BE2C (cell line): ENCODE measurements at regions not wholly inside any gene's neighbourhood (a gene's known extent, or its start where the extent isn't known, plus 50 kb on each side); places are given as distances from the start of the nearest gene placed in this dataset.

ENCODE experiments used
- DNase-seq: peaks from one replicate; pipeline ENCODE4 v3.0.0-alpha.2; 2020
- H3K27me3 ChIP-seq: fragments of 250-450 bp; sonication (Bioruptor Pico); 2 replicates; pipeline ENCODE4 v1.5.1; 2020; ENCODE audit warnings: mild to moderate bottlenecking
- H3K36me3 ChIP-seq: fragments of 250-450 bp; sonication (Bioruptor Pico); 2 replicates; pipeline ENCODE4 v1.5.1; 2020; ENCODE audit warnings: mild to moderate bottlenecking
- H3K4me1 ChIP-seq: fragments of 250-450 bp; sonication (Bioruptor Pico); 2 replicates; pipeline ENCODE4 v1.5.1; 2020
- H3K4me3 ChIP-seq: 2 replicates; pipeline ENCODE4 v1.5.1; 2011; ENCODE audit warnings: low read depth, low read length
- H3K9me3 ChIP-seq: fragments of 250-450 bp; sonication (Bioruptor Pico); 2 replicates; pipeline ENCODE4 v1.5.1; 2020
- CTCF ChIP-seq: IDR thresholded peaks from 2 replicates; pipeline ENCODE4 v1.5.1; 2012; ENCODE audit warnings: mild to moderate bottlenecking, low read depth, low read length

- no peak overlapping the region for H3K4me3 ChIP-seq
- peak; percentile 33; the same call in 1 of the 2 replicates for TF ChIP-seq CTCF
Observed at GRCh38 chr1:98251497-98251896, 330.7 kb upstream of the DPYD start.

GRCh38 chr1:98232678-98233077 is 311.8 kb upstream of the DPYD start:
- Histone ChIP-seq H3K36me3 (no peaks in the 10 kb centered on the region), H3K4me1 (no peaks in the 10 kb centered on the region; the same call in 1 of the 2 replicates), H3K9me3 (no peaks in the 10 kb centered on the region), H3K4me3 (no peak overlapping the region), H3K27me3 (no peaks in the 10 kb centered on the region)
- no peak for DNase-seq
- no peak for TF ChIP-seq CTCF

More at GRCh38 chr1:98251497-98251896, 330.7 kb upstream of the DPYD start:
- DNase-seq: peak; percentile 12
- Histone ChIP-seq H3K4me1 (no peaks in the 10 kb centered on the region), H3K36me3 (no peaks in the 10 kb centered on the region), H3K9me3 (no peaks in the 10 kb centered on the region), H3K27me3 (no peaks in the 10 kb centered on the region)

- H3K9me3 ChIP-seq: no peaks in the 10 kb centered on the region
- H3K4me1 ChIP-seq: peaks cover 21% of the 10 kb centered on the region
- H3K4me3 ChIP-seq: no peak overlapping the region
- no peaks in the 10 kb centered on the region for H3K27me3 ChIP-seq
- no peak for TF ChIP-seq CTCF
- no peaks in the 10 kb centered on the region for H3K36me3 ChIP-seq
- DNase-seq: no peak
Observed at GRCh38 chr1:98222706-98223105, 301.9 kb upstream of the DPYD start.

- no peaks in the 10 kb centered on the region for H3K9me3 ChIP-seq
- no peaks in the 10 kb centered on the region for H3K27me3 ChIP-seq
- no peak overlapping the region for H3K4me3 ChIP-seq
- peak; percentile 53 for DNase-seq
- no peak for TF ChIP-seq CTCF
- no peaks in the 10 kb centered on the region for H3K36me3 ChIP-seq
- peaks cover 21% of the 10 kb centered on the region for H3K4me1 ChIP-seq
Observed at GRCh38 chr1:98221923-98222322, 301.1 kb upstream of the DPYD start.

GRCh38 chr1:98217601-98218000 is 296.8 kb upstream of the DPYD start:
- Histone ChIP-seq H3K36me3 (no peaks in the 10 kb centered on the region), H3K4me1 (peaks cover 15% of the 10 kb centered on the region), H3K4me3 (no peak overlapping the region), H3K27me3 (no peaks in the 10 kb centered on the region), H3K9me3 (no peaks in the 10 kb centered on the region)
- no peak for TF ChIP-seq CTCF
- DNase-seq: no peak

GRCh38 chr1:98216304-98216703 is 295.5 kb upstream of the DPYD start:
- H3K4me3 ChIP-seq: no peak overlapping the region
- H3K36me3 ChIP-seq: no peaks in the 10 kb centered on the region
- no peaks in the 10 kb centered on the region for H3K27me3 ChIP-seq
- H3K9me3 ChIP-seq: no peaks in the 10 kb centered on the region
- no peak for DNase-seq
- no peak for TF ChIP-seq CTCF
- peaks cover 5% of the 10 kb centered on the region for H3K4me1 ChIP-seq
